ENCODE measurements at regions not wholly inside any gene's neighbourhood (a gene's known extent, or its start where the extent isn't known, plus 50 kb on each side); places are given as distances from the start of the nearest gene placed in this dataset.

DNA sequence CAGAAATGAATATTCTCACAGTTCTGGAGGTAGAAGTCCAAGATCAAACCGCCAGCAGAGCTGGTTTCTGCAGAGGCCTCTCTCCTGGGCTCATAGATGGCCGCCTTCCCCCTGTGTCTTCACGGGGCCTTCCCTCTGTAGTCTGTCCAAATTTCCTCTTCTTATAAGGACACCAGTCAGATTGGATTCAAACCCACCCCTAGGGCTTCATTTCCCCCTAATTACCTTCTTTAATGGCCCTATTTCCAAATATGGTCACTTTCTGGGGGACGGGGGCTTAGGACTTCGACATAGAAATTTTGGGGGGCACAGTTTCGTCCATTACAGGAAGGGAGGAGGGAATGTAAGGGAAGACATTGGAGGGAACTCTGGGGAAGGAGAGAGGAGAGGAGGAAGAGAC lies 132.6 kb downstream of the DDX1 start:
- no peaks in the 10 kb centered on the region for H3K36me3 ChIP-seq (ENCODE audit: insufficient read depth, low read length)
- H3K4me2 ChIP-seq (ENCODE audit: low read length), result no peak overlapping the region

DNA sequence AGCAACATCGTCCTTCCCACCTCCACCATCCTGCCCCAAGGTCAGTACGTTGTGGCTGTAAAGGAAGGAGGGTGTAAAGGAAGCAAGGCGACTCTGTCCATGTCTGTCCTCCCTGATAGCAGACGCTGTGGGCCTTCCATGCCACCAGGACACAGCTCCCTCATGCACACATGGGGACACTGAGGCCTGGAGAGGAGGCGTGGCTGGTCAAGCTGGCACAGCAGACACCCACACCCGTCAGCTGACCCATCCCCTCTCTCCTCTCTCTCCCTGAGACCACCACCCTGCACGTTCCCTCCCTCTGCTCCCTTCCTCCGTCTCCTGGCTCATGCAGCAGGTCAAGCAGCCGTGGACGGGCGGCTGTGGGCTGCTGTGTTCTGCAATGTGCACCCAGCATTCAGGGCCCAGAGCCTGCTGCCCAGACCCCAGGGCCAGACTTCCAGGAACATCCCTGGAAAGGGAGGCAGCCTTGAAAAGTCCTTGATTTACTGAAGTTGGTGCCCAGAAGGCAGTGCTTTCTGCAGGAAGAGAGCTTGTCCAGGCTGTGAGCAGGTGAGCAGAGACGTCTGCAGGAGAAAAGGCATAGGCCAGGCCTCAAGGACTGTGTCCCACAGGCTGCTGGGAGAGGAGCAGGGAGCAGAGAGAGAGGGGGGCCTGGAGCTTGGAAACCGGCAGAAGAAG lies 133.6 kb downstream of the DDX1 start:
- no peaks in the 10 kb centered on the region for H3F3A ChIP-seq (ENCODE audit: insufficient read depth, low read length, poor library complexity, severe bottlenecking)
- no peak overlapping the region for H2AFZ ChIP-seq (ENCODE audit: low read depth, low read length)
- no peaks in the 10 kb centered on the region for H3K9me2 ChIP-seq (ENCODE audit: insufficient read depth, low read length)
- H3K4me3 ChIP-seq (ENCODE audit: low read length), result no peak overlapping the region
- H3K79me2 ChIP-seq (replicated peaks; ENCODE audit: insufficient read depth, low read length), result no peaks in the 10 kb centered on the region
- H3K36me3 ChIP-seq (ENCODE audit: insufficient read depth, low read length), result no peaks in the 10 kb centered on the region
- H3K4me2 ChIP-seq (ENCODE audit: low read length), result no peak overlapping the region
- no peaks in the 10 kb centered on the region for H4K20me1 ChIP-seq (ENCODE audit: insufficient read depth)
- H3K9ac ChIP-seq (ENCODE audit: low read length), result no peak overlapping the region
- H3K9me3 ChIP-seq (ENCODE audit: low read length), result no peaks in the 10 kb centered on the region
- TF ChIP-seq SMC3 (conservative IDR thresholded peaks at IDR 0.05; ENCODE audit: poor library complexity), result no peak
- TF ChIP-seq, protein P1, sequence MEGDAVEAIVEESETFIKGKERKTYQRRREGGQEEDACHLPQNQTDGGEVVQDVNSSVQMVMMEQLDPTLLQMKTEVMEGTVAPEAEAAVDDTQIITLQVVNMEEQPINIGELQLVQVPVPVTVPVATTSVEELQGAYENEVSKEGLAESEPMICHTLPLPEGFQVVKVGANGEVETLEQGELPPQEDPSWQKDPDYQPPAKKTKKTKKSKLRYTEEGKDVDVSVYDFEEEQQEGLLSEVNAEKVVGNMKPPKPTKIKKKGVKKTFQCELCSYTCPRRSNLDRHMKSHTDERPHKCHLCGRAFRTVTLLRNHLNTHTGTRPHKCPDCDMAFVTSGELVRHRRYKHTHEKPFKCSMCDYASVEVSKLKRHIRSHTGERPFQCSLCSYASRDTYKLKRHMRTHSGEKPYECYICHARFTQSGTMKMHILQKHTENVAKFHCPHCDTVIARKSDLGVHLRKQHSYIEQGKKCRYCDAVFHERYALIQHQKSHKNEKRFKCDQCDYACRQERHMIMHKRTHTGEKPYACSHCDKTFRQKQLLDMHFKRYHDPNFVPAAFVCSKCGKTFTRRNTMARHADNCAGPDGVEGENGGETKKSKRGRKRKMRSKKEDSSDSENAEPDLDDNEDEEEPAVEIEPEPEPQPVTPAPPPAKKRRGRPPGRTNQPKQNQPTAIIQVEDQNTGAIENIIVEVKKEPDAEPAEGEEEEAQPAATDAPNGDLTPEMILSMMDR (IDR thresholded peaks at IDR 0.05; ENCODE audit: poor library complexity, severe bottlenecking), result no peak
- no peak for TF ChIP-seq POLR2AphosphoS5 (IDR thresholded peaks at IDR 0.05)
- TF ChIP-seq, protein P2, sequence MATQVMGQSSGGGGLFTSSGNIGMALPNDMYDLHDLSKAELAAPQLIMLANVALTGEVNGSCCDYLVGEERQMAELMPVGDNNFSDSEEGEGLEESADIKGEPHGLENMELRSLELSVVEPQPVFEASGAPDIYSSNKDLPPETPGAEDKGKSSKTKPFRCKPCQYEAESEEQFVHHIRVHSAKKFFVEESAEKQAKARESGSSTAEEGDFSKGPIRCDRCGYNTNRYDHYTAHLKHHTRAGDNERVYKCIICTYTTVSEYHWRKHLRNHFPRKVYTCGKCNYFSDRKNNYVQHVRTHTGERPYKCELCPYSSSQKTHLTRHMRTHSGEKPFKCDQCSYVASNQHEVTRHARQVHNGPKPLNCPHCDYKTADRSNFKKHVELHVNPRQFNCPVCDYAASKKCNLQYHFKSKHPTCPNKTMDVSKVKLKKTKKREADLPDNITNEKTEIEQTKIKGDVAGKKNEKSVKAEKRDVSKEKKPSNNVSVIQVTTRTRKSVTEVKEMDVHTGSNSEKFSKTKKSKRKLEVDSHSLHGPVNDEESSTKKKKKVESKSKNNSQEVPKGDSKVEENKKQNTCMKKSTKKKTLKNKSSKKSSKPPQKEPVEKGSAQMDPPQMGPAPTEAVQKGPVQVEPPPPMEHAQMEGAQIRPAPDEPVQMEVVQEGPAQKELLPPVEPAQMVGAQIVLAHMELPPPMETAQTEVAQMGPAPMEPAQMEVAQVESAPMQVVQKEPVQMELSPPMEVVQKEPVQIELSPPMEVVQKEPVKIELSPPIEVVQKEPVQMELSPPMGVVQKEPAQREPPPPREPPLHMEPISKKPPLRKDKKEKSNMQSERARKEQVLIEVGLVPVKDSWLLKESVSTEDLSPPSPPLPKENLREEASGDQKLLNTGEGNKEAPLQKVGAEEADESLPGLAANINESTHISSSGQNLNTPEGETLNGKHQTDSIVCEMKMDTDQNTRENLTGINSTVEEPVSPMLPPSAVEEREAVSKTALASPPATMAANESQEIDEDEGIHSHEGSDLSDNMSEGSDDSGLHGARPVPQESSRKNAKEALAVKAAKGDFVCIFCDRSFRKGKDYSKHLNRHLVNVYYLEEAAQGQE (IDR thresholded peaks at IDR 0.05; ENCODE audit: borderline replicate concordance), result no peak
- TF ChIP-seq RAD21 (conservative IDR thresholded peaks at IDR 0.05), result no peak
- TF ChIP-seq EZH2 (IDR thresholded peaks at IDR 0.05; ENCODE audit: borderline replicate concordance, insufficient read depth, low read length, poor library complexity, severe bottlenecking), result no peak
- no peak for TF ChIP-seq MXI1 (conservative IDR thresholded peaks at IDR 0.05; ENCODE audit: poor library complexity, severe bottlenecking)
- TF ChIP-seq EP300 (conservative IDR thresholded peaks at IDR 0.05; ENCODE audit: poor library complexity, severe bottlenecking), result no peak
- no peak for TF ChIP-seq TAF1 (IDR thresholded peaks at IDR 0.05; ENCODE audit: low read depth)
- no peaks in the 10 kb centered on the region for H3K27me3 ChIP-seq (ENCODE audit: insufficient read depth, low read depth, low read length)
- no peak overlapping the region for H3K27ac ChIP-seq (ENCODE audit: low read length)

More for the DNA sequence above, 132.6 kb downstream of the DDX1 start:
- Histone ChIP-seq H3K27me3 (ENCODE audit: insufficient read depth, low read depth, low read length) (no peaks in the 10 kb centered on the region), H3K27ac (ENCODE audit: low read length) (no peak overlapping the region), H2AFZ (ENCODE audit: low read depth, low read length) (no peak overlapping the region), H3K9me2 (ENCODE audit: insufficient read depth, low read length) (no peaks in the 10 kb centered on the region), H3K9me3 (ENCODE audit: low read length) (no peaks in the 10 kb centered on the region), H4K20me1 (ENCODE audit: insufficient read depth) (no peaks in the 10 kb centered on the region), H3K79me2 (replicated peaks; ENCODE audit: insufficient read depth, low read length) (no peaks in the 10 kb centered on the region), H3K9ac (ENCODE audit: low read length) (no peak overlapping the region), H3F3A (ENCODE audit: insufficient read depth, low read length, poor library complexity, severe bottlenecking) (no peaks in the 10 kb centered on the region), H3K4me3 (ENCODE audit: low read length) (no peak overlapping the region)
- TF ChIP-seq EP300 (conservative IDR thresholded peaks at IDR 0.05; ENCODE audit: poor library complexity, severe bottlenecking) (no peak), MXI1 (conservative IDR thresholded peaks at IDR 0.05; ENCODE audit: poor library complexity, severe bottlenecking) (no peak), RAD21 (conservative IDR thresholded peaks at IDR 0.05) (no peak), SMC3 (conservative IDR thresholded peaks at IDR 0.05; ENCODE audit: poor library complexity) (no peak), TAF1 (IDR thresholded peaks at IDR 0.05; ENCODE audit: low read depth) (no peak)
- TF ChIP-seq, protein P2 (IDR thresholded peaks at IDR 0.05; ENCODE audit: borderline replicate concordance), result no peak
- TF ChIP-seq, protein P1 (IDR thresholded peaks at IDR 0.05; ENCODE audit: poor library complexity, severe bottlenecking), result no peak
